ENCODE measurements at regions not wholly inside any gene's neighbourhood (a gene's known extent, or its start where the extent isn't known, plus 50 kb on each side); places are given as distances from the start of the nearest gene placed in this dataset.

DNA sequence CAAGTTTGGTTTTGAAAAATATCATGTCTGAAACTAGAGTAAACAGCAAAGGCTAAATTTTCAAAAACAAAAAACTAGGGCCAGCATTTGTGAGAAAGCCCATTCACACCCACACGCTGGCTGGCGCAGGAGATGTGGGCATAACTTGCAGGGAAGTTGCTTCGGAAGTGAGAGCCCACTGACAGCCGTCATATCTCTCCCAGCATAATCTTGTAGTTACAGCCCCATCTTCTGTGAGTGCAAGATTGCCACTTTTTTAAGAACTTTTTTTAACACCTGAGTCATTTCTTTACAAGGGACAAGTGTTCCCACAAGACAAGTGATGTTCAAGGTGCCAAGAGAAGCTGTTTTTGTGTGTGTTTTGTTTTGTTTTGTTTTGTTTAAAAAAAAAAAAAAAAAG is 212.5 kb upstream of the CNR1 start:
- no peak for DNase-seq

GRCh38 chr6:88377976-88378568 is 211.9 kb upstream of the CNR1 start:
- DNase-seq: no peak

DNA sequence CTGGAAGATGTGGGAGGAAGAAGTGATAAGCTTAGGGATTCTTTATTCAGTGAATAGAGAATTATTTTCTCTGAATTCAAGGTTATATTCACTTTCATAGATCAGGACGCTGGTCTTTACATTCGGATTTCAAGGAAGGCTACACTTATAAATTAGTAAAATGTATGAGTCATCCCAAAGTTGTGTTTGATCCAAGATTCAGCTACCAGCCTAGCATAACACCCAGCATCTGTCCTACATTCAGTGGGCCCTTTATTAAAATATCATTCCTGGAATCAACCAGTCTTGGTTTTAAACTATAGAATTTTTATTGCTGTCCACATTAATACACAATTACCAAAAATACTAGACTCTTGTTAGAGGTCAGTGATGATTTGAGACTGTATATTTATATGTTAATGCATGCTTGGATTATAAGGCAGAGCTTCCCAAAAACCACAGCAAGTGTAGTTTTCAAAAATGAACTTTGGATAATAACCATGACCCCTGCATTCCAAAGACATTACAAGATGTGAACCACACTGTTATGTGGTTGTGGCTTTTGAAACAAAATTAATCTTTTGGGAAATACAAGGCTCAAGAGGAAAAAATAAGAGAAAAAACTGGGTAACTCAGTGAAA is 210.7 kb upstream of the CNR1 start:
- DNase-seq: no peak

- no peak for DNase-seq
Observed at GRCh38 chr6:88376197-88376596, 210.1 kb upstream of the CNR1 start.

GRCh38 chr6:88374553-88374952 is 208.4 kb upstream of the CNR1 start:
- no peak for DNase-seq

DNA sequence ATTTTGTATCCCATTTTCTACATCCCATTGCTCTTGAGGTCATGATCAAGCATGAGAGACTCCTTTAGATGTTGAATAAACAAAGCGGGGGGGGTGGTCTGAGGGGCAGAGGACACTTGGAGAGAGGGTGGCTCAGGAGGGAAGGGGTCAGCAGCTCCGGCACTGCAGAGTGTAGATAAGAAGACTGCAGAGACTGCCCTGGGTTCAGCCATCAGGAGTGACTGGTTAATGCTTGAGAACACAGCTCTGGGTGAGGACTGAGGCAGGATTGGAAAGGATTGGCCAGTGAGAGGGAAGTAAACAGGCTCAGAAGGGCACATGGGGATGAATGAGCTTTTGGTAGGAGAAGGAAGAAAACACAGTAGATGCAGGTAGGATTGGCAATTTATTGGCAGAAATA is 205.3 kb upstream of the CNR1 start:
- no peak for DNase-seq

DNA sequence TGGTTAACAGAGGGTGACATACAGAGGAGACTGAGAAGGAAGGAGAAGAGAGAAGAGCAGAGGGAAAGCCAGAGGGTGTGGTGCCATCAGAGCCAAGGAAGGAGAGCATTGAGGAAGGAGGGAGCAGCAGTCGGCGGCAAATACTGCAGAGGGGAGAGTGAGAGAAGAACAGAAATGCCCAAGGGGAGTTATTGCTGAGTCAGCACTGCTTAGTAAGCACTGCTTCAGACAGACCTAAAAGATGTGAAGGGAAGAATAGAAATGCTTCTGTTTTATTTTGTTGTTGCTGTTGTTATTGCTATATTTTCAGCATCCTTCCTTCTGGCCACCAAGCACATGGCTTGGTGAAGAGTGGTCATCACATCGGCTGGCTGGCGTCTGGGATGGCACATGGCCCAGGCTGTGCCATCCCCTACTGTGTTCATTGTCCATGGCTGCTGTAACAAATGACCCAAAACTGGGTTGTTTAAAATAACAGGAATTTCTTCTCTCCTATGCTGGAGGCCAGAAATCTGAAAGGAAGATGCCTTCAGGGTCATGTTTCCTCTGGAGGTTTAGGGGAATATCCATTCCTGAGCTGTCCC is 204.1 kb upstream of the CNR1 start:
- no peak for DNase-seq

DNA sequence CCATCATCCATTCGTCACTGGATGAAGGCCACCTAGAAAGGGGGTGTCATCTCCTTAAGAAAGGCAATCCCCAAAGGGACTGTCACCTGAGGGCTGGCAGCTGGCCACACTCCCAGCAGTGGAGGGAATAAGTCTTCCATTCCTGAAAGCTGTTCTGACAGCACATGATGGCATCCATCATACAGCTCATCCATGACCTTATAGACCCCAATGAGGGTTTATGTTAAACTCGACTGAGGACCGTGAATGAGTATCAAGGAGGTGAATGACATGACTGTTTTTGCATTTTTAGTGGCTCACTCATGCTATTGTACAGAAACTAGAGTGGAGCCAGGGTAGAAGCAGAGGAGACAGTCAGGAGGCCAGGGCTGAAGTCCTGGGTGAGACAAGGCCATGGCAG is 203.1 kb upstream of the CNR1 start:
- DNase-seq: no peak

GRCh38 chr6:88368071-88368787 is 202.1 kb upstream of the CNR1 start:
- DNase-seq: no peak

DNA sequence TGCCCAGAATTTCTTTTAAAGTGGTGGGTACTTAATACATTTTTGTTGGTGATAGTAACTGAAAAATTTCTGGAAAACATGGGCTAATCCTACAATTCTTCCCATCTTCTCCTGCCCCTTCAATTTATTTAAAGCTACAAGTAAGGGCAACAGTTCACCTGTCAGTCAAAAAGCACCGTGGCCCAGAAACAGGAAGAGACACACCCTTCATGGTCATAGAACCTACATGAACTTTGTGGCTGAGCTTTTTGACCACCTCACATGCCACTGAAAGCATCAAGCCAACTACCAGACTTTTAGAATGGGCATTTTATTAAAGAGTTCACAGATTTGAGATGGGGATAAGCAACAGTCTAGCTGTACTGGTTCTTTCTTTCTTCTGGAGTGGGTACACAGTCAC is 201.1 kb upstream of the CNR1 start:
- no peak for DNase-seq

DNA sequence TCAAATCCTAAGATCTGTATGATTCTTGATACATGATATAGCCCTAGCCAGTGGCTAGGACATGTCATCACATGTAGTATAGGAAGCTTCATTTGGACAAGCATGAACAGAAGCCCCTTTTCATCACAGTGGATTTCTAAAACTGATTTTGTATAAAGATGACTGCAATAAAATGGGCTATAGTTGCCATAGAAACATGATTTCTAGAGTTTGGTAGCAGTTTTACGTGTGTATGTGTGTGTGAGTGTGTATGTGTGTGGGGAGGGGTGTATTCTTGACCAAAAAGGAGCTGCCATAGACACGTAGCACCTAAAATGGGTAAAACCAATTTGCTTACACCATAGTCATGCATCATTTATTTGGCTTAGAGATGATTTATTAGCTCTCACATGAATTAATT is 200.5 kb upstream of the CNR1 start:
- no peak for DNase-seq

GRCh38 chr6:88365656-88366055 is 199.5 kb upstream of the CNR1 start:
- no peak for DNase-seq

DNA sequence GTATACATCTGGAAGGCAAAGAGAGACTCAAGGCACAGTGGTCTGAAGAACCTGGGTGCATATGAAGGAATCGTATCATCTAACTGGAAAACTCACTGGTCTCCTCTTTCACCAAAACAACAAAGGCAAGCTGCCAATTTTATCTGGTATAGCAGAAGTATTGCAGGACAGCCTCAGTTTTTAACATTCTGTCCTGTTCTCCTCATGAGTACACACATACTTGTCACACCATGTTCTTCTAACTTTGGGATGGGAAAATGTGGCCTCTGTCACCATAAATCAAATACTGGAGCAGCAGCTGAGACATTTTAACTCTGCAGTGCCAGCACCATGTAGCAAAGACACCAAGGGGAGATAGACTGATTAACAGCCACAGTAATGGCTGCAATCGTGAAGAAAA is 199.1 kb upstream of the CNR1 start:
- no peak for DNase-seq

- DNase-seq: no peak
Observed at GRCh38 chr6:88361754-88362153, 195.6 kb upstream of the CNR1 start.

DNA sequence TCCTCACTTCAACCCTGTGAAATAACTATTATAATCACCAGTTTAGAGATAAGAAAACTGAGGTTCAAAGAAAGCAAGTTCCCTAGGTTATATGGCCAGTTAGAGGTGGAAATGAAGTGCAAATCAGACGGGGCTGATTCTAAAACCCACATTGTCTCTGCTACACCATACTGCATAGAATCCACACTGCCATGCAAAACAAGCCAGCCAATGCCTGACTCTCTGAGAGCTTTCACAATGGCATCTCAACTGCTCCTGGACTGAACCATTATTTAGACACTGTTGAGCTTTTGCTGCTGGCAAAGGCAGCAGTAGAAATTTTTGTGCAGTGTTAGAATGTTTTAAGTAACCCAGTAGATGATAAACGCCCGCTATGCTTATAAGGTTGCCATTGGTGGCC is 195.2 kb upstream of the CNR1 start:
- peak; percentile 11 for DNase-seq

DNA sequence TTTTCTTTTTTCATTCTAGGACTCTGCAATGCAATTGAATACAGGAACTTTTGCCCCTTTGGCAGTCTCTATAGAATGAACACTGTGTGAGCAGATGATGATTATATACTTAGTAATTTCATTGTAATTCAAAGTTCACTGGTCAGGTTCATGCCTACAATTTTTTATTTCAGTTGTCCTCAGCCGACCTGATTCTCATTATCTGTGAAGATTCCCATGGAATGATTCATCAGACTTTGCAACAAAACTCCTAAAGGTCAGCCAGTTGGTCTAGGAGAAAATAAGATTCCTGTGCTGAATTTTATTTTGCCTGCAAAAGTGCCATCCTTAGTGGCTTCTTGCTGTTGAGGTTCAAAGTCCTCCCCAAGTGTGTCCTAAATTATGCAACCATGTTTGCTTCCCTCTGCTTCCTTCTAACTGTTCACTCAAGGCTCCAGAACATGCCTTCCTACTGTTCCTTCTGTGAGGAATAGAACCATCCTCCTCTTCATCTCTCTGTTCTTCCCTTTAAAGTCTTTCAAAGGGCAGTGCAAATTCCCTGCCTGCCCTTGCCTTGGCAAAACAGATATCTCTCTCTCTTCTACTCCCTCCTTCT is 194.2 kb upstream of the CNR1 start:
- peak; percentile 69 for DNase-seq

DNA sequence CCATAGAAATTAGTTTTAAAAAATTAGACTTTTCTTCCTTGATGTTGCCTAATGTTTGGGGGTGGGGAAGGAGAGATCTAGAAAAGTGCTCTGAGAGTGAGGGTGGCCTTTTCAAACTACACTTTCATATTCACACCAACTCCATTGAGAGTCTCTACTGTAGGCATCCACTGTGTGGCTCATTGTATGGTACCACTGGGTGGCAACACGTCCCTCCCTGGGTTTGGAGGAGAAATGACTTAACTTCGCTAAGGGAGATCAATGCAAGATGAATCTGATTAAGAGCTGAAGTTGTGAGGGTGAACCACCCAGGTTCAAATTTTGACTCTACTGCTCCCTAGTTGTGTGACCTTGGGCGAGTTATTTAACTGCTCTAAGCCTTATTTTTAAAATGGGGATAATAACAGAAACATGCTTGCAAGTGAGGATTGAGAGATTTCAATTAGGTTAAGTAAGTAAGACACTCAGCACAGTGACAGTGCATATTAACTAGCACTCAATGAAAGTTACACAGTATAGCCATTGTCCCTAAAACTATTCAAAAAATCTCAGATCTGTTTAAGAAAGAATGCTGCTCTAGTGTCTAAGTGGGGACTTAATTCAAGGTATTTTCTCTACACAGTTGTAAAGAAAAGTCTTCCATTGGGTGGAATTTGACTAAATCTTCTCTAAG is 193.5 kb upstream of the CNR1 start:
- DNase-seq: peak; percentile 40

GRCh38 chr6:88358846-88359245 is 192.7 kb upstream of the CNR1 start:
- peak; percentile 17 for DNase-seq

GRCh38 chr6:88349511-88349910 is 183.4 kb upstream of the CNR1 start:
- DNase-seq: no peak

- no peak for DNase-seq
Observed at GRCh38 chr6:88342336-88342735, 176.2 kb upstream of the CNR1 start.

DNA sequence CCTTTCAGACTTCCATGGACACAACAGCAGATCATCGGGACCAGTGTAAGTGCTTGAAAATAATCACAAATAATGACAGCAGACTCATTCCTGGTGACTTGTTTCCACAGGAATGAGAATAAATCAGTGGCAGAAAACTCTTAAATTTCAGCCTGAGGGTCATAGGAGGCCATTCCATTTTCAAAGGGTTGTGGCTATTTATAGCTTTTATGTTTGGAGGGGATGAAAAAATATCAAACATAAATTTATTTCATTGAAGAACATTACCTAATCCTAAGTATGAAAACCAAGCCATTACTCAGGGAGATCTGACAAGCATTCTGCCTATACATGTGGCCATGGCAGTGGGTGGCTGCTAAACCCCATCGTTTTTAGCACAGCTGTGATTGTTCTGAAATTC is 173.6 kb upstream of the CNR1 start:
- DNase-seq: peak; percentile 23

- DNase-seq: no peak
Observed at GRCh38 chr6:88321306-88321705, 155.2 kb upstream of the CNR1 start.

- no peak for DNase-seq
Observed at GRCh38 chr6:88311561-88311960, 145.4 kb upstream of the CNR1 start.

Data from NCI-H2227 treated with DMSO at 0.1 percent for 48 hours (cell line).